ENCODE measurements at regions not wholly inside any gene's neighbourhood (a gene's known extent, or its start where the extent isn't known, plus 50 kb on each side); places are given as distances from the start of the nearest gene placed in this dataset.

DNA sequence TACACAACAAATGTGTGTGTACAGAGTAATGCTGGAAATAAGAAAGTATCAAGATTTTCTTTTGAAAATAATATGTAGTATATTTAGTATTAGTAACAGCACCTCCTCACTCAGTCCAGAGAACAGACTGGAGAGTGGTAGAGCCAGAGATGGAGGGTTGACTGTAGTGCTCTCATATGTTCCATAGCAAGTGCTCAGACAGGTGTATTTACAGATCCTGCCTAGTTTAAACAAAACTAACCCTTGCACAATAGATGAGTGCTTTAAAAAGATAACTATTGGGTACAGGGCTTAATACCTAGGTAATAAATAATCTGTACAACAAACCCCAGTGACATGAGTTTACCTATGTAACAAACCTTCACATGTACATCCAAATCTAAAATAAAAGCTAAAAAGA lies 381.0 kb upstream of the EMCN start:
- no peaks in the 10 kb centered on the region for H3K36me3 ChIP-seq
- H3K27ac ChIP-seq: no peak overlapping the region
- no peak overlapping the region for H3K4me3 ChIP-seq
- TF ChIP-seq POLR2AphosphoS5 (IDR thresholded peaks at IDR 0.05): no peak
- no peak for TF ChIP-seq POLR2A (IDR thresholded peaks at IDR 0.05)
- no peak for TF ChIP-seq EP300 (IDR thresholded peaks at IDR 0.05)
- TF ChIP-seq, protein P1, sequence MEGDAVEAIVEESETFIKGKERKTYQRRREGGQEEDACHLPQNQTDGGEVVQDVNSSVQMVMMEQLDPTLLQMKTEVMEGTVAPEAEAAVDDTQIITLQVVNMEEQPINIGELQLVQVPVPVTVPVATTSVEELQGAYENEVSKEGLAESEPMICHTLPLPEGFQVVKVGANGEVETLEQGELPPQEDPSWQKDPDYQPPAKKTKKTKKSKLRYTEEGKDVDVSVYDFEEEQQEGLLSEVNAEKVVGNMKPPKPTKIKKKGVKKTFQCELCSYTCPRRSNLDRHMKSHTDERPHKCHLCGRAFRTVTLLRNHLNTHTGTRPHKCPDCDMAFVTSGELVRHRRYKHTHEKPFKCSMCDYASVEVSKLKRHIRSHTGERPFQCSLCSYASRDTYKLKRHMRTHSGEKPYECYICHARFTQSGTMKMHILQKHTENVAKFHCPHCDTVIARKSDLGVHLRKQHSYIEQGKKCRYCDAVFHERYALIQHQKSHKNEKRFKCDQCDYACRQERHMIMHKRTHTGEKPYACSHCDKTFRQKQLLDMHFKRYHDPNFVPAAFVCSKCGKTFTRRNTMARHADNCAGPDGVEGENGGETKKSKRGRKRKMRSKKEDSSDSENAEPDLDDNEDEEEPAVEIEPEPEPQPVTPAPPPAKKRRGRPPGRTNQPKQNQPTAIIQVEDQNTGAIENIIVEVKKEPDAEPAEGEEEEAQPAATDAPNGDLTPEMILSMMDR (IDR thresholded peaks at IDR 0.05): no peak
- intact Hi-C loops (cut with DNase I): no loop called here
- H3K27me3 ChIP-seq: no peaks in the 10 kb centered on the region
- DNase-seq: no peak
- H3K9me3 ChIP-seq: no peaks in the 10 kb centered on the region
- H3K4me1 ChIP-seq: no peaks in the 10 kb centered on the region

- no peak for DNase-seq
- 18 to 35% methylated on average over 8 of the region's 8 CpGs for whole genome bisulfite sequencing, 2 donors
- no peak overlapping the region for H3K27ac ChIP-seq
- TF ChIP-seq EP300 (IDR thresholded peaks at IDR 0.05): no peak
- TF ChIP-seq, protein P1 (IDR thresholded peaks at IDR 0.05): no peak
- TF ChIP-seq POLR2A (IDR thresholded peaks at IDR 0.05): no peak
- TF ChIP-seq POLR2AphosphoS5 (IDR thresholded peaks at IDR 0.05): no peak
- H3K27me3 ChIP-seq: no peaks in the 10 kb centered on the region
- no peaks in the 10 kb centered on the region for H3K36me3 ChIP-seq
- no peaks in the 10 kb centered on the region for H3K4me1 ChIP-seq
- no peaks in the 10 kb centered on the region for H3K9me3 ChIP-seq
- H3K4me3 ChIP-seq: peak overlapping the region in 3 of 4 donors; percentile 13 to 31 (median 29)
- intact Hi-C loops (cut with DNase I): no loop called here
Observed at GRCh38 chr4:100895556-100896197, 377.9 kb upstream of the EMCN start.

DNA sequence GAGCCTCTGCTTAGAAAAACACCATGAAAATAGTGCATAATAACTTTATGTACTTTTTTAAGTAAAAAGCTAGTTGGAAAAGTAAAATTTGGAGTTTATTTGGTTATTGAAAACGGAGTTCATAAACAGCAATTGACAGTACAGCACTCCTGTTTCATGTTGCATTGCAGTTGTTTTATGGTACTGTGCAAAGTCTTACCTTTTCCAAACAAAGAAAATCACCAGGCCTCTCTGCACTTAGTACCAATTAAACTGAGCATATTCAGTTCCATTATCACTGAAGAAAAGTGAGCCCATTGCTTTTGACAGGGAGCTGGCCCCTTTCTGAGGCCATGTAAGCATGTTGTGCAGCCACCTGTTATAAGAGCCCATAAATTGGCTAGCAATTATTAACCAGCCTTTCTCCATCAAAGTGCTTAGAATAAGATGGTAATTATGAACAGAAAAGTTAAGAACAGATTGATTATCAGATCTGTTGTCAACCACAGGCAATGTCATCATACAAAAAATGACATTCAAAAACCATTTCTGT lies 376.6 kb upstream of the EMCN start:
- H3K4me3 ChIP-seq: no peak overlapping the region
- no peak for DNase-seq
- TF ChIP-seq EP300 (IDR thresholded peaks at IDR 0.05): no peak
- TF ChIP-seq, protein P1 (IDR thresholded peaks at IDR 0.05): no peak
- WGBS, 2 donors: 16 to 61% methylated on average over 1 of the region's 1 CpG
- no peaks in the 10 kb centered on the region for H3K36me3 ChIP-seq
- no peak overlapping the region for H3K27ac ChIP-seq
- H3K27me3 ChIP-seq: no peaks in the 10 kb centered on the region
- H3K9me3 ChIP-seq: peaks cover 0 to 3% (median 0%) of the 10 kb centered on the region in 4 donors
- H3K4me1 ChIP-seq: no peaks in the 10 kb centered on the region
- intact Hi-C loops (cut with DNase I): no loop called here

DNA sequence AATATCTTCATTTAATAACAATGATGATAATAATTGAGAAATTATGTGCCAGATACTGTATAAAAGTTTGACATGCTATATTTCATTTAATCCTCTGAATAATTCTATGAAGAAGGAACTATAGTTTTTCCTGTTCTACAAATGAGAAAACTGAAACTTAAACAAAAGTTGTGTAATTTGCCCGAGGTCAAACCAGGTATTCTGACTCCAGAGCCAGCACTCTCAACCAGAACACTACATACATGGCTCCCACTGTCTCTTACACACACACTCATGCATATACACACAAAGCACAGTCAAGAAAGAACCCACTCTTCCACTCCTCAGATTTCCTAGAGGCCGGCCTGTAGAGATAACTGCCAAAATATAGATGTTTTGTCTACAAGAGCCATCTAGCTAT lies 374.0 kb upstream of the EMCN start:
- Histone ChIP-seq H3K4me3 (no peak overlapping the region), H3K36me3 (no peaks in the 10 kb centered on the region), H3K27me3 (no peaks in the 10 kb centered on the region), H3K4me1 (no peaks in the 10 kb centered on the region), H3K9me3 (peaks cover 0 to 5% (median 0%) of the 10 kb centered on the region in 4 donors), H3K27ac (no peak overlapping the region)
- TF ChIP-seq POLR2A (IDR thresholded peaks at IDR 0.05): no peak
- TF ChIP-seq, protein P1 (IDR thresholded peaks at IDR 0.05): no peak
- DNase-seq: no peak
- intact Hi-C loops (cut with DNase I): no loop called here
- 94 to 95% methylated on average over 2 of the region's 2 CpGs for WGBS, 2 donors

DNA sequence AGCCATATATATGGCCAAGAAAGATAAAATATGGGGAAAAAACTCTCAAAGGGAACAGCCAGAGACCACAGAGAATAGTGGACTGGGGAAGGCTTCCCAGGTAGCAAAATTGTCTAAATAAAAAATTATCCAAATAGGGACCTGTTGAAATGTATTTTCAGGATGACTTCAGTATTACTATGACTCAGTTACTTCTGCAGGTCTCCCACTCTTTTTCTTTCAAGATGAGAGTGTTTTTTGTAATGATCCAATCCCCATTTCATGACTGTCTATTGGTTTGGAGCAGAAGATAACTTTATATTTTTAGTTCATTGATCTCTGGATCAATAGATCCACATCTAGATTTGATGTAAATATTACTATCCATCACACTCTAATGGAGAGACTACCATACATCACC lies 372.1 kb upstream of the EMCN start:
- no peak for DNase-seq
- no peak overlapping the region for H3K4me3 ChIP-seq
- no peak overlapping the region for H3K27ac ChIP-seq
- intact Hi-C loops (cut with DNase I): no loop called here
- peaks cover 0 to 5% (median 0%) of the 10 kb centered on the region in 4 donors for H3K9me3 ChIP-seq
- no peaks in the 10 kb centered on the region for H3K36me3 ChIP-seq
- TF ChIP-seq, protein P1 (IDR thresholded peaks at IDR 0.05): no peak
- TF ChIP-seq POLR2A (IDR thresholded peaks at IDR 0.05): no peak
- TF ChIP-seq POLR2AphosphoS5 (IDR thresholded peaks at IDR 0.05): no peak
- TF ChIP-seq EP300 (IDR thresholded peaks at IDR 0.05): no peak
- no peaks in the 10 kb centered on the region for H3K27me3 ChIP-seq
- no peaks in the 10 kb centered on the region for H3K4me1 ChIP-seq

Measured in sigmoid colon (tissue), 6 donors.